Lung microvascular endothelial cell (primary cell): ENCODE measurements at regions not wholly inside any gene's neighbourhood (a gene's known extent, or its start where the extent isn't known, plus 50 kb on each side); places are given as distances from the start of the nearest gene placed in this dataset.
A peak's percentile ranks its signal among the peaks of the same experiment; 100 is the strongest.

Experiments
- DNase-seq, 2 donors: peaks; one replicate each; pipeline versions ENCODE4 v3.0.0 to v3.0.0-alpha.2; 2010; ENCODE audit warnings: low read depth in 2 of 2

- no peak for DNase-seq
These were observed 50.9 kb upstream of the A1CF start for GRCh38 chr10:50936335-50936734.

DNA sequence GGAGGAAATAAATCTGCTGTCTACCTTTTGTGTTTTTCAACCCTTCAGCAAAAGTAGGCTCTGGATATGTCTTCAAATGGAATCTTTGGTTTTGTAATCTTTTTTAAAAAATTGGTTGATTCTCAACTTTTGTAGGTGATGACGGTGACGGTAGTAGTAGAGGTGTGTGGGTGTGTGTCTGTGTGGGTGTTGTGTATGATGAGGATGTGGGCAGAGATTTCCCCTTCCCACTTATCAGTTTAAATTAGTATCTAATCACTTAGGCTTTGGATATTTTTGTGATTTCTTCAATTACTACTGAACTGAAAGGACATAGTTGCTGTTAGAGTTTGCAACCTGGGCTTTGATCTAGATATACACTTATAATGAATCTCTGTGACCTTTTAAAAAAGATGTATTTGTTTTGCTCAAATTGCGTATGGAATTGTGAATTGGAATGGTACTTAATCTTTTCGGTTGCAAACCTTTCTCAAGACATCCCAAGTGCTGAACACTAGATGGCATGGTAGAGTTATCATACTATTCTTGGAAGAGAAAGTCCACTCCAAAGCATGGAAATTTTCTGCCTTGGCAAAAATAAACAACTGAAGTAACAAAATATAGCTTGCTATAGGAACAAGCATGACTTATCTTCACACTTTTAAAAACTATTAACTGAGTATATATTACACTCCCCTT, 51.9 kb upstream of the A1CF start:
- DNase-seq, result peak; percentile 27 to 41

DNA sequence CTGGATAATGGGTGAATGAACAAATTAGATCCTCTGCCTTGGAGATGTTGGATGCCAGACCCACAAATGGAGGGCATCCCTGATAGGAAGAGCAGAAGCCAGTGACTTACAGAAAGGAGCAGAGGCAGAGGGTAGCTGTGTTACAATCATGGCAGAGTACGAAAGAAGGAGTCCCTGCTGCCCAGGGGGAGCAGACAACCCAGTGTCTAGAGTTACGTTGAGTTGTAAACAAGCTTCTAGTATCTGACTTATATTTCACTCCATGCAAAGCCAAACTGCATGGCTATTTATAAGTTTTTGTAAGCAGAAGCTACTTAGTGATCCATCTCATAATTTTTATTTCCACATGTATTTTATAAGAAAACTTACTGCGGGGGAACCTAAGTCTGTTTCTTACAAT, 56.2 kb upstream of the A1CF start:
- DNase-seq, result no peak

DNA sequence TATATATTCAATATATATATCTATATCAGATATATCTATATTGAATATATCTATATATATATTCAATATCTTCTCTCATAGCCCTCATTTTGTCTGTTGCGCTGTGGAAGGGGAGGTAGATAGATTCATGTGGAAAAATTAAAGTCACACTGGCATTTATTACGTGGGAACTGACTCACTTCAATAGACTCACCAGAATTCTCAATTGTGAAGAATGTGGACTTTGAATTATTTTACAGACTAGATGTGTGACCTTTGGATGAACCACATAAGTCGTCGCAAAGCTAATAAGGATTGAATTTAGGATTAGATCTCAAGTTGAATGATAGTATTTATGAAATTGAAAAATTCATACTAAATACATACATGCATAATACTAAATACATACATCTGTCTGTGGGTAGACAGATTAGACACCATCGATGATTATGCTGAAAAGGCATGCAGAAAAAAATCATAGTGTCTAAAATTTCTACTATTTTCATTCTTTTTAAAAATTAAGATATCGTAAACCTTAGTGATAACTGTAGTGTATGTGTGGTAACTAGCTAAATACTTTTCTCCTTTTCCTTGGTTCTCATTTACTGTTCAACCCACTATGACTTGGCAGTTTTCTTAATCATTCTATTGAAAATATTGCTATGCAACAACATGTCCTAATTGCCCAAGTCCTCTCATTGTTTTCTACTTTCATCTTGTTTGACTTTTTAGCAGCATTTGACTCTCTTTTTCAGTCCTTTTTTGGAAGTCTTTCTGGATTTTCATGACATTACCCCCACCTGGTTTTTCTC, 61.8 kb upstream of the A1CF start:
- no peak for DNase-seq

- no peak for DNase-seq
These were observed 65.9 kb upstream of the A1CF start for GRCh38 chr10:50951365-50951764.

- no peak for DNase-seq
These were observed 75.9 kb upstream of the A1CF start for GRCh38 chr10:50961297-50961696.

DNA sequence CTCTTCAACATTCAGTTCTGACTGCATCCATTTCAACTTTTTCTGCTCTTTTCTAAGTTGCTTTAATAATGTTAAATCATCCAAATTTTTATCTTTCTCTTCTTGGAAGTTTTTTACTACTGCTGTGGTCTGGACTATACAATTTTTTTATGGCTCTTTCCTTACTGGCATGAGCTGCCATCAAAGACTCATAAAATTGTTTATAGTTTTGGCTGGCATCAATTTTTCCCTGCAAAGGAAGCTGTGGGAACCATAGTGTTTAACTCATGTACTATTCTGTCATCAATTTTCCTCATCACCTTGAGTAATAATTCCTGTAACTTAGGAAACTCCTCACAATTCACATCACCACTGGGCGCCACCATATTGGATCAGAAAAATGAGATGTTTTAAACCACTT, 77.6 kb upstream of the A1CF start:
- DNase-seq, result no peak

GRCh38 chr10:50968386-50969091, 83.1 kb upstream of the A1CF start:
- DNase-seq, result no peak

- no peak for DNase-seq
These were observed 87.2 kb upstream of the A1CF start for GRCh38 chr10:50972591-50972990.

DNA sequence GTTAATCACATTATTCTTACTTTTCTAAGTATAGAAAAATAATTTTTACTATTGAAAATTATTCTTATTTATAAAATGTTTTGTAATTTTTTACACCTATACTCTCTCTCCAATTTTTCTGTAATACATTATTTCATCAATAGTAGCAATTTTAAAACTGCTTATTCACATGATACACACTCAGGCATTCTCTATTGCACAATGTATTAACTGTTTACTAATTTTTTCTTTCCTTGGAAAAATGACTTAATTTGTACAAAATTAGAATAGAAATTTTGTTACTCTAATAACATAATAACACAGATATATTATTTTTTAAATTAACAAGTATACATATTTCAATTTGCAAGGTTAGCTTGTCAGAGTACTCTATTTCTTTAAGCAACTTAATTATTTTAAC, 92.9 kb upstream of the PRKG1 start:
- DNase-seq, result no peak

DNA sequence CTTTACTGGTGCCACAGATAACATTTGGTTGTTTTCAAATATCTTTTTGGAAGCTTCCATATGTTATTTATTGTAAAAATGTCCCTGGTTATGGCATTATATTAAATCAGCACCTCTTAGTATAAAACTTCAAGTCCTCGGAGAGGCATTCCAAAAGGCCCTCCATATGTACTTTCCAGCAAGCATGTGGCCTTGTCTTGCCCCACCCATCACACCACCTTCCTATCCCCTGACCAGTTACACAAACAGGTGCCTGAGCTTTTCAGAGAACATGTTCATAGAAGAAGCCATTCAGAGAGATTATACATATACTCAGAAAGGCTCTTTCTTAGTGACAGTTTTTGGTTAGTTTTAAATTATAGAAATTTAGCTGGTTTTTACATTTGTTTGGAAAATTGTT, 92.4 kb upstream of the PRKG1 start:
- DNase-seq, result no peak

GRCh38 chr10:50982989-50983388, 91.3 kb upstream of the PRKG1 start:
- no peak for DNase-seq

DNA sequence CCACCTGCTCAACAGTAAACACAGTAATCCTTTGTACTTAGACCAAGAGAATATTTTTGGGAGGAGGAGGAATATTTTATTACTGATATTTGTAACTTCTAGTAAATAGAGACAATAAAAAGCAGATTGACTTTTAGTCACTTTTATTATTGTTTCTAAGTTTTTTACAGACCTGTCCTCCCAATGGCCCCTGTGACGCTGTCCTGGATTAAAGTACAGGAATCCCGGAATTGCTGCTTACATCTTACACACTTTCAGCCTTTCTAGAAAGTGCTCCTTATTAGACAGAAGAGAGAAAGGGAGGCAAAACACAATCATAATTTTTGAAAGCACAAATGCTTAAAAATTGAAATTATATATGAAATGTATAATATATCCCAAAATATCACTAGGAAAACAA, 86.4 kb upstream of the PRKG1 start:
- no peak for DNase-seq

- DNase-seq, result peak; percentile 8 to 13
These were observed 85.5 kb upstream of the PRKG1 start for GRCh38 chr10:50988792-50989191.

DNA sequence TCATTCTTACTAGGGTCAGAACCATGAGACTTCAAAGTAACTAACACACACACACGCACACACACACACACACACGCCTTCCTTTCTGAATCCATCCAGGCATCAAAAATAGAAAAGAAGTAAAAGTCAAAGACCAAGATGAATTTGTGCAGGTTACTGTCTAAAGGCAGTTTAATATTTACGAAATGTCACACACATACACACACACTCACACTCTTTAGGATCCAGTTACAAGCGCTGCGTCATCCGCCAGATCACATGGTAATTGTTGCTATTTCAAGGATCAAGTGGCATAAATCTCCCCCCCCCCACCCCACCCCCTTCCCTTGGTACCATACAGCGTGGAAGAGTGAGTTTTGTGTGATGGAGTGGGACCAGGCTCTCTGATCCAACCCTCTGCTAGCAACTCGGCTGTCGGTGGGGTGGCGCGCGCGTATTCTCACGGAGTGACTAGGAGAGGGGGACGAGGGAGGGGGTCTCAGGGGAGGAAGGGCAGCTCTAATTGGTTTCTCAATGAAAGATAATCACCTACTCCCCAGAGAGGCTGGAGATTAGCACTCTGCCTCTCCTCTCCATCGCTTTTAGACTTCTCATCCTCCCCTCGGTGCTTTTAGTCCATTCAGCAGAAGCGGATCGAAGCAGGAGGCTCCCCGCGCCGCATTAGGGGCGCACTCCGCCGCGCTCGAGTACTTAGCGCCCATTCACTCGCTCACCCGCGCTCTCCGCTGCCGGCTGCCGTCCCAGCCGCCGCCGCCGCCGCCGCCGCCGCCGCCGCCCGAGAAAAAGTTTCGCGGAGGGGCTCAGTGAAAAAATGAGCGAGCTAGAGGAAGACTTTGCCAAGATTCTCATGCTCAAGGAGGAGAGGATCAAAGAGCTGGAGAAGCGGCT, 83.5 kb upstream of the PRKG1 start:
- peak; percentile 17 to 55 for DNase-seq

GRCh38 chr10:50991456-50992355, 82.6 kb upstream of the PRKG1 start:
- DNase-seq, result peak in 1 of 2 donors; percentile 34

- no peak for DNase-seq
These were observed 81.9 kb upstream of the PRKG1 start for GRCh38 chr10:50992356-50992901.

DNA sequence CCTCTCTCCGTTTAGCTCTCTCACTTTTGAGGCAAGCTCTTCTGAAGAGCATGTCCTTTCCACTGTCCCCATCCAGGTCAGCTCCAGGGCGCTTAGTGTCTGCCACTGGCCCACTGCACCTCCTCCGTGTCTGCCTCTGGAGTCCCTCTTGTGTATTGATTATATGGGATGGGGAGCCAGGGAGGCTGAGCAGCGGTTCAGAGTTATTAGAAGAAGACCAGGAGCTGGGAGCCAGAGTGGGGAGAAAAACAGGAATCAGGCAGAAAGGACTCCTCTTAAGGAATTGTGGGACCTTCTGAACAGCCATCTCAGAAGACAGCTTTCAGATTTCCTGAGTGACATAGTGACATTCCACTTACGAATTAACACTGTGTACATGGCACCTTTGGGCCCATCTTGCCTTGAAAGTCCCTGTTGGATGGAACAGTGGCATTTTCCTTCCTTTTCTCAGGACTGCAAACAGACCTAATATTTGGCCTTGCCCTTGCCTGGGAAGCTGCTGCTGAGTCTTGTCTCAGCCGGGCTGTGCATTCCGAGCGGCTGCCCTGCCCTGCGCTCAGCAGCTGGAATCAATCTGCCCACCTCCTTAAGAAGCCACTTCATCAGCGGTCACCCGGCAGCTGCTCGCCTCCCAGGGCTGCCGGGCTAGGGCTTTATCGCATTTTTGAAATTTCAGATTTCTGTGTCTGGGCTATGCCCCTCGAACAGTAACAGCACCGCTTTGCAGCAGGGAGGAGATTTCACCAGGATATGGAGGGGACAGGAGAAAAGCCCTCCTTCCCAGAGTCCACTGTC, 81.1 kb upstream of the PRKG1 start:
- no peak for DNase-seq

DNA sequence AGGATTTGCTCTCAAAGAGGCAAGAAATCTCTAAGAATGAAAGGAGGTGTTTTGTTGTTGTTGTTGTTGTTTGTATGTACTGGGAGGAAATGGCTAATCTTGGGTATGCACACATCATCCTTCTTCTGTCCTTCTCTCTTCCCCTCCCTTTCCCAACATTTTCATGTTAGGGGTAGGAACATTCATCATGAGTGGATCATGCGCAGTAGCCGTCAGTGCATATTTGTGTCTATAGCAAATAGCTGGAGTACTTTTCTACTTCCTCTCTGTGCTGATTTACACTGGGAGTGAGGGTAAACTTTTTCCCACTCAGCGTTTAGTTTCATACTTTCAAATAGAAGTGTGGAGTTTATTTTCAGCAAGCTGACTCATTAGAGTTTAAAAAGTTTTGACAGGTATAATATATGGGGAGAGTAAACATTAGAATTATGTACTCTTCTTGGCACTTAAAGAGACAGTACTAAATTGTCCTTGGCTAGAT, 80.5 kb upstream of the PRKG1 start:
- peak in 1 of 2 donors; percentile 17 for DNase-seq
